Middle frontal gyrus (tissue), 1 donor: ENCODE measurements at regions not wholly inside any gene's neighbourhood (a gene's known extent, or its start where the extent isn't known, plus 50 kb on each side); places are given as distances from the start of the nearest gene placed in this dataset.
"Not testable (repeated sequence)": the region's sequence is repeated elsewhere in the genome, so short reads cannot be mapped to it uniquely, and the experiment has no call there.

Experiments used
- DNase-seq: peaks from one replicate; pipeline ENCODE4 v3.0.0-alpha.2; 2015; ENCODE audit warnings: low spot score; ENCODE audit errors: extremely low spot score

- no peak for DNase-seq
Measured at GRCh38 chr3:102034639-102035451, 185.5 kb downstream of the NFKBIZ start.

GRCh38 chr3:102036017-102036416 lies 186.7 kb downstream of the NFKBIZ start:
- DNase-seq: no peak

GRCh38 chr3:102036472-102036871 lies 187.2 kb downstream of the NFKBIZ start:
- DNase-seq: no peak

GRCh38 chr3:102037209-102037608 lies 187.9 kb downstream of the NFKBIZ start:
- no peak for DNase-seq

- DNase-seq: no peak
Measured at GRCh38 chr3:102037791-102038190, 188.5 kb downstream of the NFKBIZ start.

- DNase-seq: no peak
Measured at GRCh38 chr3:102038477-102039142, 189.3 kb downstream of the NFKBIZ start.

GRCh38 chr3:102040144-102040543 lies 190.8 kb downstream of the NFKBIZ start:
- DNase-seq: not testable (repeated sequence)

- DNase-seq: no peak
Measured at GRCh38 chr3:102053375-102053989, 204.2 kb downstream of the NFKBIZ start.

GRCh38 chr3:102054543-102055080 lies 205.3 kb downstream of the NFKBIZ start:
- no peak for DNase-seq

- DNase-seq: no peak
Measured at GRCh38 chr3:102057781-102058421, 208.6 kb downstream of the NFKBIZ start.

GRCh38 chr3:102059145-102059943 lies 210.0 kb downstream of the NFKBIZ start:
- DNase-seq: no peak

GRCh38 chr3:102060814-102061213 lies 211.5 kb downstream of the NFKBIZ start:
- no peak for DNase-seq

GRCh38 chr3:102063572-102063971 lies 214.3 kb downstream of the NFKBIZ start:
- DNase-seq: no peak

GRCh38 chr3:102066470-102066869 lies 217.2 kb downstream of the NFKBIZ start:
- DNase-seq: no peak

GRCh38 chr3:102068327-102068726 lies 219.0 kb downstream of the NFKBIZ start:
- no peak for DNase-seq

GRCh38 chr3:102068736-102069135 lies 219.4 kb downstream of the NFKBIZ start:
- DNase-seq: no peak

GRCh38 chr3:102069211-102069662 lies 219.9 kb downstream of the NFKBIZ start:
- DNase-seq: no peak

- no peak for DNase-seq
Measured at GRCh38 chr3:102074946-102075345, 225.6 kb downstream of the NFKBIZ start.

GRCh38 chr3:102078401-102078800 lies 229.1 kb downstream of the NFKBIZ start:
- no peak for DNase-seq
